Nephron progenitor cell (in vitro differentiated cells): ENCODE measurements at regions not wholly inside any gene's neighbourhood (a gene's known extent, or its start where the extent isn't known, plus 50 kb on each side); places are given as distances from the start of the nearest gene placed in this dataset.

Experiments used
- DNase-seq: peaks from one replicate; pipeline ENCODE4 v3.0.0; 2021
- H3K27ac Mint-ChIP-seq: 2 replicates; pipeline ENCODE4 v1.8.0; 2021; ENCODE audit warnings: mild to moderate bottlenecking, moderate library complexity, mixed read lengths
- H3K27me3 Mint-ChIP-seq: 2 replicates; pipeline ENCODE4 v1.8.0; 2021; ENCODE audit warnings: mild to moderate bottlenecking, low read depth, mixed read lengths; ENCODE audit not compliant: poor library complexity
- H3K36me3 Mint-ChIP-seq: 2 replicates; pipeline ENCODE4 v1.8.0; 2021; ENCODE audit warnings: low read depth, mixed read lengths
- H3K4me1 Mint-ChIP-seq: 2 replicates; pipeline ENCODE4 v1.8.0; 2021; ENCODE audit warnings: mixed read lengths
- H3K4me3 Mint-ChIP-seq: 2 replicates; pipeline ENCODE4 v1.8.0; 2021; ENCODE audit warnings: mild to moderate bottlenecking, moderate library complexity, mixed read lengths
- H3K9me3 Mint-ChIP-seq: 2 replicates; pipeline ENCODE4 v1.8.0; 2021; ENCODE audit warnings: mild to moderate bottlenecking, moderate library complexity, mixed read lengths
- CTCF ChIP-seq: fragments of 200-600 bp; sonication (generic); IDR thresholded peaks from 2 replicates; pipeline ENCODE4 v1.5.0; 2021; ENCODE audit warnings: antibody characterized with exemption

GRCh38 chr2:200203381-200203827, 103.1 kb upstream of the SPATS2L start:
- Mint-ChIP-seq H3K27me3 (no peaks in the 10 kb centered on the region), H3K36me3 (no peaks in the 10 kb centered on the region), H3K27ac (no peak overlapping the region), H3K9me3 (peaks cover 22% of the 10 kb centered on the region), H3K4me3 (no peak overlapping the region), H3K4me1 (peaks cover 8% of the 10 kb centered on the region)
- no peak for DNase-seq
- TF ChIP-seq CTCF, result no peak

- Mint-ChIP-seq H3K4me1 (peaks cover 21% of the 10 kb centered on the region), H3K27me3 (no peaks in the 10 kb centered on the region), H3K4me3 (no peak overlapping the region), H3K36me3 (no peaks in the 10 kb centered on the region), H3K27ac (no peak overlapping the region), H3K9me3 (peaks cover 22% of the 10 kb centered on the region)
- DNase-seq, result no peak
- TF ChIP-seq CTCF, result no peak
Observed at GRCh38 chr2:200208041-200208440, 98.5 kb upstream of the SPATS2L start.

GRCh38 chr2:200209030-200209429, 97.5 kb upstream of the SPATS2L start:
- H3K27ac Mint-ChIP-seq, result no peak overlapping the region
- H3K4me3 Mint-ChIP-seq, result no peak overlapping the region
- no peak for DNase-seq
- no peak for TF ChIP-seq CTCF
- H3K27me3 Mint-ChIP-seq, result no peaks in the 10 kb centered on the region
- peaks cover 22% of the 10 kb centered on the region for H3K9me3 Mint-ChIP-seq
- no peaks in the 10 kb centered on the region for H3K36me3 Mint-ChIP-seq
- peaks cover 31% of the 10 kb centered on the region for H3K4me1 Mint-ChIP-seq

GRCh38 chr2:200211643-200212042, 94.8 kb upstream of the SPATS2L start:
- Mint-ChIP-seq H3K27ac (no peak overlapping the region), H3K27me3 (peaks cover 4% of the 10 kb centered on the region), H3K9me3 (peaks cover 2% of the 10 kb centered on the region), H3K36me3 (no peaks in the 10 kb centered on the region), H3K4me3 (no peak overlapping the region), H3K4me1 (peaks cover 48% of the 10 kb centered on the region)
- no peak for TF ChIP-seq CTCF
- DNase-seq, result no peak

GRCh38 chr2:200212862-200213425, 93.5 kb upstream of the SPATS2L start:
- peaks cover 48% of the 10 kb centered on the region for H3K4me1 Mint-ChIP-seq
- peak overlapping the region; percentile 14 for H3K4me3 Mint-ChIP-seq
- peaks cover 4% of the 10 kb centered on the region for H3K27me3 Mint-ChIP-seq

More at GRCh38 chr2:200212862-200213425, 93.5 kb upstream of the SPATS2L start:
- DNase-seq, result no peak
- no peaks in the 10 kb centered on the region for H3K9me3 Mint-ChIP-seq
- H3K27ac Mint-ChIP-seq, result peak overlapping the region; percentile 89
- no peak for TF ChIP-seq CTCF
- no peaks in the 10 kb centered on the region for H3K36me3 Mint-ChIP-seq
